H54 (cell line): ENCODE measurements at regions not wholly inside any gene's neighbourhood (a gene's known extent, or its start where the extent isn't known, plus 50 kb on each side); places are given as distances from the start of the nearest gene placed in this dataset.
"Not testable (repeated sequence)": the region's sequence is repeated elsewhere in the genome, so short reads cannot be mapped to it uniquely, and the experiment has no call there.

Experiments
- DNase-seq: peaks from one replicate; pipeline ENCODE4 v3.0.0; 2011; ENCODE audit warnings: low spot score, mixed read lengths; ENCODE audit not compliant: insufficient read length
- FAIRE-seq: peaks from 3 replicates; lab custom pipeline; 2011; peaks lifted over from hg19 to GRCh38; lab: Jason Lieb, UNC
- POLR2A ChIP-seq: IDR thresholded peaks from 2 replicates; pipeline ENCODE4 v1.6.1; 2011; ENCODE audit warnings: low read depth, mild to moderate bottlenecking, low read length

DNA sequence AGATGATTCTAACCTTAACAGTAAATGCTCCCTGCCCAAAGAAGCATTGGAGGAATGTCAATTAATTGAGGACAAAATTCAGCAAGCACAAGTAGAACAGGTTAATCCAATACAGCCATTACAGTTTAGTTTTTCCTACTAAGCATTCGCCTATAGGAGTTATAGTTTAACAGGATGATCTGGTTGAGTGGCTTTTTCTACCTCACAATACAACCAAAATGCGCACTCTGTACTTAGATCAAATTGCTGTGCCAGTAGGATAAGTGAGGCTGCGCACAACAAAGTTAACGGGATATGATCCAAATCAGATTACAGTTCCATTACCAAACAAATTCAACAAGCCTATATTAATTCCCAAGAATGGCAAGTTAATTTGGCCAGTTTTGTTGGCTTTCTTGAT lies 117.1 kb upstream of the TRIM24 start:
- FAIRE-seq (no peak), DNase-seq (no peak)
- no peak for TF ChIP-seq POLR2A

- no peak for TF ChIP-seq POLR2A
- DNase-seq: no peak
Measured at GRCh38 chr7:138345567-138345966, 114.5 kb upstream of the TRIM24 start.

GRCh38 chr7:138346975-138347374 lies 113.1 kb upstream of the TRIM24 start:
- FAIRE-seq (no peak), DNase-seq (no peak)
- TF ChIP-seq POLR2A: no peak

More at GRCh38 chr7:138345567-138345966, 114.5 kb upstream of the TRIM24 start:
- no peak for FAIRE-seq

DNA sequence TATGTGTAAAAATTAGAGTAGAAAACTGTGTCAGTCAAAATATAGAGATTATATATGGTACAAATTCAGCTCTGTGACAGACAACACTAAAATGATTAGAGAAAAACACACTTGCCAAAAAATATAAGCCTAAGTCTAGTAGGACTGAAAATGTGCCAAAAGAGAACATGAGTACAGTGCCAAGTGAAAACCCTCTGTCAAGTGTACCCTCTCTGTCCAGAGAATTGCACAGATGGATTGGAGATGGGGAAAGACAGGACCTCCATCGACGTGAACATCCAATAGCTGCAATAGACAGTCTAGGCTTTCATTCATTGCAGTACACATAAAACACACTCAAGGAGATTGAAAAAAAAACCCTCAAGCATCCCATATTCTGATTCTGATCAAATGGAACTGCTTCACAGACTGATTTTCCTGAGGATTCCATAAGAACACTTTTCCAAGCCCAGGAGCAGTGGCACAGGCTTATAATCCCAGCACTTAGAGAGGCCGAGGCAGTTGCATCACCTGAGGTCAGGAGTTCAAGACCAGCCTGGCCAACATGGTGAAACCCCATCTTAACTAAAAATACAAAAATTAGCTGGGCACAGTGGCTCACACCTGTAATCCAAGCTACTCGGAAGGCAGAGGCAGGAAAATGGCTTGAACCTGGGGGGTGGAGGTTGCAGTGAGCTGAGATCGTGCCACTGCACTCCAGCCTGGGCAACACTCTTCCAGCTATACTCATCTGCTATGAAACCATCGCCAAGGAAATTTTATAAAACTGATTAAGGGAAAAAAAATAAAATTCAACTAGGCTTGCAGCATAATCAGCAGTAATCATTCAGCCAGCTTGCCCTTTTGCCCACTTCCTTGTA lies 110.0 kb upstream of the TRIM24 start:
- no peak for FAIRE-seq
- DNase-seq: no peak
- no peak for TF ChIP-seq POLR2A

- no peak for FAIRE-seq
- TF ChIP-seq POLR2A: no peak
- DNase-seq: no peak
Measured at GRCh38 chr7:138350701-138351357, 109.2 kb upstream of the TRIM24 start.

DNA sequence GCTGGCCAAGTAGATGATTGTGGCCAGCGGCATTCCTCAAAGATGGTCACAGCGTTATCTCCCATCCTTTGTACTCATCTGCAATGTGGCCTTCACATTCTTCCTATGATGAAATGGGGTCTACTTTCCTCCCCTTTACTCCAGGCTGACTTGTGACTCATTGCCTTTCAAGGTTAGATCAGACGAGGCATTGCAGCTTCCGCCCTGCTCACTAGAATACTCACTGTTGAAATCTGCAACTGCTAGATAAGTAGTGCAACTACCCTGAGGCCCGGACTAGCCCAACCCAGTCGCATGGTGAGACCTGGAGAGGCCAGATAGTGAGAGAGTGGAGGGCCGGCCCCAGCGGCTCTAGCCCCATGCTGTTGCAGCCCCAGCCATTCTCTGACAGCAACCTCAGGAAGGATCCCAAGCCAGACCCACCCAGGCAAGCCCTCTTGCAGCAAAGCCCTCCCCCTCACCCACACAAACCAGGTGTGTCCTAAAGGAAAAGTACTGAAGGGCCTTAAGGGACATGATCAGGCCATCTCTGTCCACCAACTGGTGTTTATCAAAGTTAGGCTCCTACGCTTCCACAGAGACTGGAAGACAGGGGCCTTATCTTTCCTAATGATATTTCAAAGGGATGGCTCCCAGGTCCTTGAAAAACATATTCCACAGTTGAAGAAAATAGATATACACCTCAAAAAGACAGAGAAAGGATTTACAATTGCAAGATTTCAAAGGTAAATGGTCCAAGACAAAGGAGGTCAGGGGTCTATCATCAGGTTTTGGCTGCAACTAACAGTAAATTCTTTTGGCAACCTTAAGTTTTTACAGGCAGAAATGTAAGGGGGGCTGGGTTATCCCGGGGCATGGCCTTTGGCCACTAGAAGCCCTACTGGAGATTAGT lies 107.2 kb upstream of the TRIM24 start:
- no peak for TF ChIP-seq POLR2A
- DNase-seq (no peak), FAIRE-seq (no peak)

DNA sequence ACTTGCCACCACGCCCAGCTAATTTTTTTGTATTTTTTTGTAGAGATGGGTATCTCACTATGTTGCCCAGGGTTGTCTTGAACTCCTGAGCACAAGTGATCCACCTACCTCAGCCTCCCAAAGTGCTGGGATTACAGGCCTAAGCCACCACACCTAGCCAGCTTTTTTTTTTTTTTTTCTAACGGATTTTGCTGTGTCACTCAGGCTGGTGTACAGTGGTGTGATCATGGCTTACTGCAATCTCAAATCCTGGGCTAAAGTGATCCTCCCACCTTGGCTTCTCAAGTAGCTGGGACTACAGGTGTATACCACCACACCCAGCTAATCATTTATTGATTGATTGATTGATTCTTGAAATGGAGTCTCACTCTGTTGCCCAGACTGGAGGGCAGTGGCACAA lies 106.0 kb upstream of the TRIM24 start:
- no peak for DNase-seq
- no peak for FAIRE-seq
- TF ChIP-seq POLR2A: no peak

- FAIRE-seq (no peak), DNase-seq (no peak)
- no peak for TF ChIP-seq POLR2A
Measured at GRCh38 chr7:138355254-138355653, 104.8 kb upstream of the TRIM24 start.

DNA sequence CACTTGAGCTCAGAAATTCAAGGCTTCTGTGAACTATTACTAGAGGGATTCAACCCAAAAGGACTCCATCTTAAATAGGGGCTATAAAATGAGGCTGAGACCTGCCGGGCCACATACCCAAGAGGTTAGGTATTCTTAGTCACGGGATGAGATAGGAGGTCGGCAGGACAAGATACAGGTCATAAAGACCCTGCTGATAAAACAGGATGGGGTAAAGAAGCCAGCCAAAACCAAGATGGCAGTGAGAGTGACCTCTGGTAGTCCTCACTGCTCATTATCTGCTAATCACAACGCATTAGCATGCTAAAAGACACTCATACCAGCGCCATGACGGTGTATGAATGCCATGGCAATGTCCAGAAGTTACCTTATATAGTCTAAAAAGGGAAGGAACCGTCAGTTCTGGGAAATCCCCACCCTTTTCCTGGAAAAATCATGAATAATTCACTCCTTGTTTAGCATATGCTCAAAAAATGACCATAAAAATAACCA lies 101.2 kb upstream of the TRIM24 start:
- no peak for DNase-seq
- no peak for TF ChIP-seq POLR2A
- FAIRE-seq: no peak

DNA sequence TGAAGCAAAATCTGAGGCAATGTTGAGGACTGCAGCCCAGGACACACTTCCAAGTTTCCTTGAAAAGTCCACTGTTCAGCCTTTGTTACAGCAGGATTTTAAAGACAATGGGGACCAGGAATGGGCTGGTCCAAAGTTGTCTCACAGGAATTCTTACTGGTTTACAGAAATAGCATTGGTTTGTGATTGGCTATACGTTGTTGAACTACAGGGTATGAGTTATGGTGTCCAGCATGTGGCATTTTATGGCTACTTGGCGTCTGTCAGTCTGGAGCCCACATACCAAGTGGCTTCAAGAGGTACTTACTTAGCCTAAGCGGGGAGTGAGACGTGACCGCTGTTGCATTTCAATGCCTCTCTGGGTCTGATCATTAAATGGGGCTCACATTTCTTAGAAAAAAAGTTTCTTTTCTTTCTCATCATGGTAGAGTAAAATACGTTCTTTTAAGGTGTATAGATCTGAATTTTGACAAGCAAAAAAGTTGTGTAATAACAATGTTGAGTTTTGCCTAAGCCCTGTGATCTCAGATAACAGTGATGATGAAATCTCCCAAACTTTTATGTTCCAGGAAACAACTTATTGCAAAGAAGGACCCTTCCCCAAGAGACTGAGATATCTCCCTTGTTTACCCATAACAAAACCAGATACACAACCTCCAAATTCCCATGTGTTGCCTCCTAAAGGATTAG lies 100.0 kb upstream of the TRIM24 start:
- FAIRE-seq: no peak

GRCh38 chr7:138363721-138364120 lies 96.3 kb upstream of the TRIM24 start:
- no peak for TF ChIP-seq POLR2A
- FAIRE-seq: no peak
- DNase-seq: no peak

More for the DNA sequence above, 100.0 kb upstream of the TRIM24 start:
- no peak for DNase-seq
- no peak for TF ChIP-seq POLR2A

GRCh38 chr7:138366137-138366536 lies 93.9 kb upstream of the TRIM24 start:
- FAIRE-seq, DNase-seq: not testable (repeated sequence)

GRCh38 chr7:138366676-138367075 lies 93.4 kb upstream of the TRIM24 start:
- not testable (repeated sequence) for FAIRE-seq, DNase-seq
